ENCODE measurements at regions not wholly inside any gene's neighbourhood (a gene's known extent, or its start where the extent isn't known, plus 50 kb on each side); places are given as distances from the start of the nearest gene placed in this dataset.

GRCh38 chr1:80363689-80364475, 1357.4 kb upstream of the ADGRL4 start:
- Mint-ChIP-seq H3K4me1 (ENCODE audit: low read depth) (no peaks in the 10 kb centered on the region), H3K4me3 (no peak overlapping the region), H3K27ac (no peak overlapping the region), H3K36me3 (ENCODE audit: low read depth) (no peaks in the 10 kb centered on the region), H3K27me3 (ENCODE audit: insufficient read depth) (no peaks in the 10 kb centered on the region), H3K9me3 (peaks cover 29% of the 10 kb centered on the region)
- no peak for TF ChIP-seq CTCF (IDR thresholded peaks at IDR 0.05)
- DNase-seq, result no peak

GRCh38 chr1:80359666-80360065, 1353.1 kb upstream of the ADGRL4 start:
- no peak overlapping the region for H3K27ac Mint-ChIP-seq
- H3K4me3 Mint-ChIP-seq, result no peak overlapping the region
- no peaks in the 10 kb centered on the region for H3K36me3 Mint-ChIP-seq (ENCODE audit: low read depth)
- no peak for TF ChIP-seq CTCF (IDR thresholded peaks at IDR 0.05)
- no peaks in the 10 kb centered on the region; the same call in 1 of the 2 replicates for H3K27me3 Mint-ChIP-seq (ENCODE audit: insufficient read depth)
- DNase-seq, result no peak
- H3K4me1 Mint-ChIP-seq (ENCODE audit: low read depth), result no peaks in the 10 kb centered on the region
- peaks cover 24% of the 10 kb centered on the region for H3K9me3 Mint-ChIP-seq

GRCh38 chr1:80349218-80349617, 1342.7 kb upstream of the ADGRL4 start:
- Mint-ChIP-seq H3K4me1 (ENCODE audit: low read depth) (no peaks in the 10 kb centered on the region), H3K27ac (no peak overlapping the region), H3K4me3 (no peak overlapping the region), H3K9me3 (peaks cover 8% of the 10 kb centered on the region), H3K27me3 (ENCODE audit: insufficient read depth) (no peaks in the 10 kb centered on the region), H3K36me3 (ENCODE audit: low read depth) (no peaks in the 10 kb centered on the region)
- TF ChIP-seq CTCF (IDR thresholded peaks at IDR 0.05), result no peak
- no peak for DNase-seq

GRCh38 chr1:80341021-80341420, 1334.5 kb upstream of the ADGRL4 start:
- Mint-ChIP-seq H3K36me3 (ENCODE audit: low read depth) (no peaks in the 10 kb centered on the region), H3K27ac (no peak overlapping the region), H3K4me3 (no peak overlapping the region), H3K9me3 (peaks cover 33% of the 10 kb centered on the region), H3K27me3 (ENCODE audit: insufficient read depth) (no peaks in the 10 kb centered on the region; the same call in none of the 2 replicates), H3K4me1 (ENCODE audit: low read depth) (no peaks in the 10 kb centered on the region)
- DNase-seq, result no peak
- no peak for TF ChIP-seq CTCF (IDR thresholded peaks at IDR 0.05)

- Mint-ChIP-seq H3K36me3 (ENCODE audit: low read depth) (no peaks in the 10 kb centered on the region; the same call in 1 of the 2 replicates), H3K27ac (no peak overlapping the region), H3K4me1 (ENCODE audit: low read depth) (no peaks in the 10 kb centered on the region), H3K9me3 (peaks cover 16% of the 10 kb centered on the region), H3K27me3 (ENCODE audit: insufficient read depth) (no peaks in the 10 kb centered on the region), H3K4me3 (no peak overlapping the region)
- no peak for DNase-seq
- no peak for TF ChIP-seq CTCF (IDR thresholded peaks at IDR 0.05)
Measured at GRCh38 chr1:80318108-80318507, 1311.6 kb upstream of the ADGRL4 start.

Data from HFFc6 (cell line).